Occipital lobe (tissue), 1 donor: ENCODE measurements at regions not wholly inside any gene's neighbourhood (a gene's known extent, or its start where the extent isn't known, plus 50 kb on each side); places are given as distances from the start of the nearest gene placed in this dataset.
"Not testable (repeated sequence)": the region's sequence is repeated elsewhere in the genome, so short reads cannot be mapped to it uniquely, and the experiment has no call there.

Experiments
- DNase-seq: peaks from one replicate; lab custom pipeline; 2025; lab: John Stamatoyannopoulos, UW

- no peak for DNase-seq
These were observed 379.9 kb upstream of the PDE3A start for GRCh38 chr12:19988459-19988873.

- no peak for DNase-seq
These were observed 379.4 kb upstream of the PDE3A start for GRCh38 chr12:19988948-19989347.

GRCh38 chr12:19991146-19991545 lies 377.2 kb upstream of the PDE3A start:
- no peak for DNase-seq

GRCh38 chr12:19992311-19992710 lies 376.0 kb upstream of the PDE3A start:
- DNase-seq, result no peak

- no peak for DNase-seq
These were observed 373.4 kb upstream of the PDE3A start for GRCh38 chr12:19994968-19995367.

GRCh38 chr12:19997656-19998400 lies 370.5 kb upstream of the PDE3A start:
- DNase-seq, result no peak

GRCh38 chr12:19998411-19998810 lies 369.9 kb upstream of the PDE3A start:
- no peak for DNase-seq

- DNase-seq, result no peak
These were observed 369.2 kb upstream of the PDE3A start for GRCh38 chr12:19998961-19999804.

GRCh38 chr12:19999805-20000138 lies 368.6 kb upstream of the PDE3A start:
- DNase-seq, result no peak

GRCh38 chr12:20000229-20000849 lies 368.0 kb upstream of the PDE3A start:
- no peak for DNase-seq

GRCh38 chr12:20003252-20003651 lies 365.1 kb upstream of the PDE3A start:
- no peak for DNase-seq

- no peak for DNase-seq
These were observed 363.4 kb upstream of the PDE3A start for GRCh38 chr12:20004952-20005351.

GRCh38 chr12:20006871-20007730 lies 361.2 kb upstream of the PDE3A start:
- no peak for DNase-seq

- DNase-seq, result not testable (repeated sequence)
These were observed 358.4 kb upstream of the PDE3A start for GRCh38 chr12:20009965-20010364.

- DNase-seq, result no peak
These were observed 357.1 kb upstream of the PDE3A start for GRCh38 chr12:20011200-20011599.

GRCh38 chr12:20017802-20018201 lies 350.5 kb upstream of the PDE3A start:
- no peak for DNase-seq

GRCh38 chr12:20018406-20018805 lies 349.9 kb upstream of the PDE3A start:
- no peak for DNase-seq

GRCh38 chr12:20024194-20024593 lies 344.1 kb upstream of the PDE3A start:
- DNase-seq, result no peak

- DNase-seq, result no peak
These were observed 340.3 kb upstream of the PDE3A start for GRCh38 chr12:20028033-20028432.

- DNase-seq, result no peak
These were observed 337.5 kb upstream of the PDE3A start for GRCh38 chr12:20030826-20031225.

- no peak for DNase-seq
These were observed 328.8 kb upstream of the PDE3A start for GRCh38 chr12:20039562-20039961.

- DNase-seq, result no peak
These were observed 328.2 kb upstream of the PDE3A start for GRCh38 chr12:20040184-20040583.
